AG08396 (cell line): ENCODE measurements at regions not wholly inside any gene's neighbourhood (a gene's known extent, or its start where the extent isn't known, plus 50 kb on each side); places are given as distances from the start of the nearest gene placed in this dataset.

Source experiments
- DNase-seq: peaks from one replicate; pipeline ENCODE4 v3.0.0; 2012; ENCODE audit warnings: low spot score, mixed read lengths

DNA sequence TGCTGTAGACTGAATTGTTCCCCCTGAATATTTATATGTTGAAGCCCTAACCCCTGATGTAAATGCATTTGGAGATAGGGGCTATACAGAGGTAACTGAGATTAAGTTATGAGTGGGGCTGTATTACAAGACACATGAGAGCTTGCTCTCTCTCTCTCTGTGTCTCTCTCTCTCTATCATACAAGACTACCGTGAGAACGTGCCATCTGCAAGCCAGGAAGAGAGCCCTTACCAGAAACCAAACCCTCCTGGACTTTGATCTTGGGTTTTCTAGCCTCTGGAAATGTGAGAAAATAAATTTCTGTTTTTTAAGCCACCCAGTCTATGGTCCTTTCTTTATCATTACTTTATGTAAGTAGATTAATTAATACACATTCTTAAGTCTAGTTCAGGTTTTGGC, 249.3 kb upstream of the MAN1A1 start:
- DNase-seq = no peak

DNA sequence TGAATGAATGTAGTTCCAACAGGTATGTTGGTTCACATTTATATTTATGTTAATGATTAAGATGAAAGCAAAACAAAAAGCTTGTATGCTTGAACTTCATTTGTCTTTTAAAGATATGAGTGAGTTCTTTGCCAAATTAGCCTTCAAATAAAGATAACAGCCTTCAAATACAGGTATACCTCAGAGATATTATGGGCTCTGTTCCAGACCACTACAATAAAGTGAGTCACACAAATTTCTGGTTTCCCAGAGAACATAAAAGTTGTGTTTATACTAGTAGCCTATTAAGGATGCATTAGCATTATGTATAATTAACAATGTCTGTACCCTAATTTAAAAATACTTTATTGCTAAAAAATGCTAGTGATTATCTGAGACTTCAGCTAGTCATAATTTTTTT, 245.3 kb upstream of the MAN1A1 start:
- DNase-seq = no peak

DNA sequence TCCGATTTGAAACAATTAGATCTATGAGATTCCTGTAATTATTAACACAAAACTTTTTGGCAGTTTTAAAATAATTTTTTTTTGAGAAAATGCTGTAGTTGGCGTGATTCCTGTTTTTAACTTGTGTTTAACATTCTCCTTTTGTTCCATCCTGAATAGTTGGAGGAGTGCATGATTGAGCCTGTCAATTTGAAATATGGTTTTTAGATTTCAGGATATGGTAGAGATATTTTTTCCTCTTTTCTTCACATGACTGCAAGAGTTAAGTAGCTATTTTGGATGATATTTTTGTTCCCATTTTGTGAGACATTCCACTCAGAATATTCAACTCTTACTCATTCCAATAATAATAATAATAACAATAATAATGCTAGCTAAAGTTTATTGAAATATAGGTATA, 241.7 kb upstream of the MAN1A1 start:
- DNase-seq = no peak

DNA sequence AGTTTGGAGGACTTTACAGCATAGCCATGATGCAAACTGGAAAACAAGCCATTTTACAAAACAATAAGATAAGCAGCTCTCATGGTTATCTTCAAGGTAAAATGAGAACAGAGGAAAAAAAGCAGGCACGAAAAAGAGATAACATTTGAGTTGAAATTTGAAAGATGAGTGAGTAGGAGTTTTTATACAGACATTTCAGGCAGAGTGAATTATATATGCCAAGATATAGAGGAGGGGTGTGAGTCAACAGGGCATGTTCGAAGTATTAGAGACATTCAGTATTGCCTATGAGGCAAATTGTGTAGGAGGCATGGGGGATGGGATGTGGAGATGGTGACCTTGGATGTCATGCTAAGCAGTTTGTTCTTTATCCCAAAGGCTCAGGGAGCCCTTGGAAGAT, 240.5 kb upstream of the MAN1A1 start:
- DNase-seq = no peak

DNA sequence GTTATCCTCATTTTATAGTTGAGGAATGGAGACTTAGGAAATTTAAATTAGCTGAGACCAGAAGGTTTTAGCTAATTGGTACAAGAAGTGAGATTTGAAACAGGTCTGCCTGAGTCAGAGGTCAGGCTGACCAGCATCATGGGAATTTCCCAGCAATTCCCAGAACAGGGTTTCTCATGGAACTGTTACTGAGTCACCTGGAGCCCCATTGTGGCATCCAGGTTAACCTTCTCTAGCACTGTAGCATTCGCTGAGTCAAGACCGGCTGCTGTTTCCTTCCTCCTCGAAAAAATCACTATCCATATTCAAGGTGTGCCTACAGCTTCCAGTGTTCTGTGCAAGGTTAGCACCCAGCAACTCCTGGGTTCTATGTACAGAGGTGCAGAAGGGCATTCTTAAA, 238.0 kb upstream of the MAN1A1 start:
- no peak for DNase-seq

DNA sequence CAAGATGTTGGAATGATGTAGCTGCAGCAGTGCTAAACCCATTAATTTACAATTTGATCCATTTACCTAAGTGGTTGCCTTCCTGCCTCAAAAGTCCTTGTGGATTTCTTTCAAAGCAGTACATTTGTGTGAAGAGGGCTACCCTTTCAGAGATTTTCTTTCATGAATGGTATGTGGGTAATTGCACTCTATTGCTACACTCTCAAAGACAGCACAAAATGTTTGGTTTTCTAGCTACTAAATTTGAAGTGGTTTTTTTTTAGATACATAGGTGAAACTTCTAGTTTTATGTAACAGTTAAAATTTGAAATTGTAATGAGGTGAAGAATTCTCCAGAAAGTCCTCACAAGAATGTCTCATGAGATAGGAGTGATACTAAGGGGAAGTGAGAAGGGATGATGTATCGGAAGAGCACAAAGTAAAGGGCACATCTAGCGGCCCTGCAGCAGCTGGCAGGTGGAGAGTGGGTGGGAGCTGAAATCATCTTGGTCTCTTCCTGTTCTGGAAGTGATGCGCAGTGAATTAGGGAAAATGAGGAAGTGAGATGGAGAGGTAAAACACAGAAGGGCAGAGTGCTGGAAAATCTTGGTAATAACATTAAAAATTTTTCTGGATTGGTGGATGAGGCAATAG, 236.8 kb upstream of the MAN1A1 start:
- no peak for DNase-seq

DNA sequence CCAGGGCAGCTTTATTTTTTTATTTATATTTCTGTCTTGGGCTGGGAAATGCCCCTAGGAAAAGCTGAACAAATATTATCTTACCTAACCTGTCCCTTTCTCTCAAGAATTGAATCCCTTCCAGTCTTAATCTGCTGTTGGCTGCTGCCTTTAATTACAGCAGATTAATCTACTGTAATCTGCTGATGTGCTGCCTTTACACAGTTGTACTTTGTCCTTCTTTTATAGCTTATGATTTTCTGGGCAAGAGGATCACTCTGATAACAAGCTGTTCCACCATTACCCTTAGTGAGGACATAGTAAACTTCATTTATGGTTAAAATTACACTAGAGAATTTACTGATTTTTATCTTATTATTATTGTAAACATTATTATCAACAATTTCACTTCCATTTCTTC, 234.5 kb upstream of the MAN1A1 start:
- DNase-seq = no peak

DNA sequence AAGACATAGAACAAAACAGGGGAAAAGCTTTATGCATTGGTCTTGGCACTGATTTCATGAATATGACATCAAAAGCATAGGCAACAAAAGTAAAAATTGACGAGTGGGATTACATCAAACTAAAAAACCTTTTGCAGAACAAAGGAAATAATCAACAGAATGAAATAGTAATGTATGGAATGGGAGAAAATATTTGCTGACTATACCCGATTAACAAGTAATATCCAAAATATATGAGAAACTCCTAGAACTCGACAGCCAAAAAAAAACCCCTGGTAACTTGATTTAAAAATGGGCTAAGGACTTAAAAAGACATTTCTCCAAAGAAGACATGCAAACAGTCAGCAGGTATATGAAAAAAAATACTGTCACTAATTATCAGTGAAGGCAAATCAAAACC, 231.7 kb upstream of the MAN1A1 start:
- no peak for DNase-seq

DNA sequence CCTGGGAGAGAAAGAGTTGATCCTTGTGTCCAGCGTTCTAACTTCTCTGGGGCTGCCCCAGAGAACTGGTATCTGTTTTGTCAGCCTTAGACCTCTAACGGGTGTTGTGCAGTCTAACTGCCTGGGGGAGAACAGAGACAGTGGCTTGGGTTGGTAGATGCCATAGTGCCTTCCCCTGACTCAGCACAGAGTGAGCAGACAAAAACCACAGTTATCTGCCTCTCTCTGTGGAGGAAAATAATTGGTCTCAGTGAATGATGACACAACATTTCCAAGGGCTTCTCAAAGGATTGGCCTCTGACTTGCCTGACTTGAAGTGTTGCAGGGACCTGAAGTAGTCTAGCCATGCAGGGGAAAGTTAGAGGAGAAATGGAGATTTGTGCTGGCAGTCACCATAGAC, 226.2 kb upstream of the MAN1A1 start:
- DNase-seq = peak; percentile 6

DNA sequence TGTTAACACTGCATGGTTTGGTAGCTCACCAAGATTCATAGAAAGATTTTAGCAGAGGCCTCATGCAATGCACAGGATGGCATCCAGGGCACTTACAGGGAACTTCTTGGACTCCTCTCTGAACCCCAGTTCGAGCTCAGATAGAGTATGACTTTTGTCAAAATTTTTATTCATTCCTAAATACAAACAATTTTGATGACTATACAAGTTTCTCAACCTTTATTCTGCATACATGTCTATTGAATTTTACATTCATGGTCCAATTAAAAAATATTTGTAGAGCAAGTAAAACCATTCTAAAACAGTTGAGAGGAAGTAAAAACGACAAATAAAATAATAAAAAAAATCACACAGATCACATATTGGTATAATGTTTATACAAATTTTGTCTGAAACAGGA, 219.0 kb upstream of the MAN1A1 start:
- DNase-seq = no peak

DNA sequence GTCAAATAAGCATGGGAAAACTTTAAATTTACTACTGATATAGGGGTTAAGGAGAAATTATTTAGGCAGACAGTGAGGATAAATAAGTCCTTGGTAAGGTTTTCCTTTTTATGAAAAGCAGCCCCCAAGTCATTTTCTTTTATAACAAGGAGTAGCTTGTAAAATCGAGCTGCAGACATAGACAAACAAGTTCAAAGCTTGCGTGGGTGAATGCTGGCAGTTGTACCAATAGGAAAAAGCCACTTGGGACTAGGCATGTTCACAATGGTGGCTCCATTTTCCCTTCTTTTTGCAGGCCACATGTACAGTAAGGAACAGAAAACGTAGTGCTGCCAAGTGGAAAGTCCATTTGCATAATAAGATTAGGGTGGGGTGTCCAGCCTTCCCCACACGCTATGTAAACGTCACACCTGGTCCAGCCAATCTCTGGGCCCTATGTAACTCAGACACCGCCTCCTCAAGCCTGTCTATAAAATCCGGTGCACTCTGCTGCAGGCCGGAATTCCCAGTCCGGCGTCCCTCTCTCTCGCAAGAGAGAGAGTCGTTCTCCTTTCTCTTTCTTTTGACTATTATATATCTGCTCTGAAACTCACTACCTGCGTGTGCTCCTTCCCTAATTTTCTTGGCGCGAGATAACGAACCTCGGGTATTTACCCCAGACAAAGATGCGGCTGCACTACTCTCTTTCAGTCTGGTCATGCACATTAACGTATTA, 217.1 kb upstream of the MAN1A1 start:
- DNase-seq = no peak

DNA sequence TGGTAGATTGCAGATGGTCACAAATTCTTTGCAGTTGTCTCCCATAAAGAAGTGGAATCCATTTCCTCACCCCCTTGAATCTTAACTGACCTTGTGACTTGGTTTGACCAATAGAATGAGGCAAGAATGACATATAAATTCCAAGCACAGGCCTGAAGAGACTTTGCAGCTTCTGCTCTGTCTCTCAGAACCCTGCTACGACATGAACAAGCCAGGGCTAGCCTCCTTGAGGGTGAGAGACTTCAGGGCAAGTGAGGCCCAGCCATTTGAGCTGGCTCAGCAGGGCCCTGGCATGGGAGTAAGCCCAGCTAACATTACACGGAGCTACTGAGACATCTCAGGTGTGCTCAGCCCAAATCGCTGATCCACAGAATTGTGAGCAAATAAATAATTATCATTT, 216.3 kb upstream of the MAN1A1 start:
- no peak for DNase-seq

DNA sequence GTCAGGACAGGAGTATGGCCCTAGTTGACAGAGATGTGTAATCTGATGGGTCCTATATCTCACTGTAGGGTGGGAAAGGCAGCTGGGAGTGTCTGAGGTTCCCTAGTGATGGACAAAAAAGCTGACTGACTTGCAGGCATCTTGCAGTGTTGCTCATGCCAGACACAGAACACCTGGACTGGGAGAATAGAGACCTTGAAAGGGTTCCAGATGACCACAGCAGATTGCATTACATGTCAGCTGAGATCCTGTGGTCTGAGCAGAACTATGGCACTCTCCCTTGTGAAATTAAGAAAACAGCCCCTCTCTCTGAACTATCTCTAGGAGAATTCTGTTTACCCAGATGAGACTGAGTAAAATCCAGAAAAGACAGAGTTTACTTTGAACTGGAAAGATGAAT, 212.6 kb upstream of the MAN1A1 start:
- no peak for DNase-seq

DNA sequence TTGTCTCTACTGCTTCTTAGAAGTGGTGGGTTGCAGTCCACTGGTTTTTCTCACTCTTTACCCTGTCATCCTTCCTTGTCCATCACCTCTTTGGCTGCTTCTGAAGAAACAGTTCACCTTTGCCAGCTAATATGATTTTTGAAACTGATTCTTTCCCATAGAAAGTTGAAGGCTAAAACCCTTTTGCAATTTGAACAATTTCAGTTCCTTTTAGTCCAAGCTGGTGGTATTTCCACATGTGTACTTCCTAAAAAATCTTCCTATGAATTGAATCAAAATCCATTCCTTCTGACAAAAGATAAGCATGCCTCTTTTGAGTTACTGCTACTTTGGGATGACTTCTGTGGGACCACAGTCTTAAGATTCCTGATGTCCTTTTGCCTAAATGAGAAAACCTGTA, 210.0 kb upstream of the MAN1A1 start:
- no peak for DNase-seq

DNA sequence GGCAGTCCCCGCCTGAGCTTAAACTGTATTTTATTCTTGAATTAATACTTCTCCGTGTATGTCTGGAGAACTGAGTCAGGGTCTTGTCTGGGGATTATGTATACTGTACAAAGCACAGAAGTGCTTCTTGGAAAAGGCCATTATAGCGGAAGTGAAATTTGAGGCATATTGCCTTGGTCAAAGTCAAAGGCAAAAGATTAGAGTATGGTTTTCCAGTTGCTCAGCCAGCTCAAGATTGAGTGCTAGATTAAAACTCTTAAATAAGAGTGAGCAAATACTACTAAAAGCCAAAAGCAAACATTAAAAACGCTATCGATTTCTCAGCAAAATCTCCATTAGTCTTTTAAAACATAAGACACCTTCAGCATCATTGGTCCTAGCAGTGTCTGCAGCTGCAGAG, 207.7 kb upstream of the MAN1A1 start:
- no peak for DNase-seq

DNA sequence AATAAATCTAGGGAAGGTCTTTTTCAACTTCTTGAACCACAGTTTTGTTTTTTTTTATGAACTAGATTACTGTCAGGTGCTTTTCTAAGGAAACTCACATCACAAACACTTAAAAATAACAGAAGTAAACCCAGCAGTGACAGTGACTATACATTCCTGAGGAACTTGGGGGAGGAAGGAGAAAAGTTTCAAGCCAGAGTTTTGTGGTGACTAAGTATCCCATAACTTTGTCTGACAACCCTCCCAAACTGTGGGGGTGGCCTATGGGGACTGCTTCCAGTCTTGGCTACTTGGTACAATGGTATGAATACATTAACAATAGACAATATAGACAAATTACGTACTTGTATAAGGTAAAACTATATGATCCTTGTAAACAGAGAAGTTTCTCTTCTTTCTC, 202.5 kb upstream of the MAN1A1 start:
- DNase-seq = no peak

DNA sequence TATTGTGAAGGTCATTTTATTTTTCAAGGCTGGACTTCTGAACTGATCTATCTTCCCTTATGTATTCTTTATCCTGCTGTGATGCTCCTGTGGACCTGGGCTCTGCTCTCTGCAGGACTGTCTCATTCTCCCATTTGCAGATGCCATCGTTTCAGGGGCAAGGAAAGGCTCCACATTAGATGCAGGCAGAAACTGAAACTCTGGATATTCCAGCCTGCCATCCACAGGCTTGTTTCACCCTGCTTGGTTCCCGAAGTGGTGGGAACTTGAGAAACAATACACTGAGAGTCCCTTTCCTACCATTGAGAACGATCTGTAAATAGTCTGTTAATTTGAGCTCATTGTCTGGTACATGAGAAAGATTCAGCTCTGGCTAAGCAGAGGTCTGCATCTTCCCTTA, 197.5 kb upstream of the MAN1A1 start:
- DNase-seq = no peak

DNA sequence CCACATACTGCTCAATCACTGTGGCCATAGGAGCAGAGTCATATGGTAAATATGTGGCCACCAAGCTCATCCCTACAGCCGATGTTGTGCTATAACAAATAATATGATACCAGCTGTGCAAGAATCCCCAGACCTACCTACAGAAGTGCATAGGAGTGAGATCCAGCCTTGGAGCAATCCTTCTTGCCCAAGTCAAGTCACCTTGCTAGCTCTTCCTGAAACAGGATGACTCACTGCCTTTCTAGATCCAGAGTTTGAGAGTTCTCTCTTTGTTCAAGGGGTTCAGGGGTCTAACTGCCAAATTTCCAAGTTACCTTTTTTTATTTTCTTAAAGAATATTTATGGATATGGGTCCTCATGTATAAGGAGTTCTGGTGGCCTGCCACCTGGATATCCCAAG, 195.7 kb upstream of the MAN1A1 start:
- no peak for DNase-seq

DNA sequence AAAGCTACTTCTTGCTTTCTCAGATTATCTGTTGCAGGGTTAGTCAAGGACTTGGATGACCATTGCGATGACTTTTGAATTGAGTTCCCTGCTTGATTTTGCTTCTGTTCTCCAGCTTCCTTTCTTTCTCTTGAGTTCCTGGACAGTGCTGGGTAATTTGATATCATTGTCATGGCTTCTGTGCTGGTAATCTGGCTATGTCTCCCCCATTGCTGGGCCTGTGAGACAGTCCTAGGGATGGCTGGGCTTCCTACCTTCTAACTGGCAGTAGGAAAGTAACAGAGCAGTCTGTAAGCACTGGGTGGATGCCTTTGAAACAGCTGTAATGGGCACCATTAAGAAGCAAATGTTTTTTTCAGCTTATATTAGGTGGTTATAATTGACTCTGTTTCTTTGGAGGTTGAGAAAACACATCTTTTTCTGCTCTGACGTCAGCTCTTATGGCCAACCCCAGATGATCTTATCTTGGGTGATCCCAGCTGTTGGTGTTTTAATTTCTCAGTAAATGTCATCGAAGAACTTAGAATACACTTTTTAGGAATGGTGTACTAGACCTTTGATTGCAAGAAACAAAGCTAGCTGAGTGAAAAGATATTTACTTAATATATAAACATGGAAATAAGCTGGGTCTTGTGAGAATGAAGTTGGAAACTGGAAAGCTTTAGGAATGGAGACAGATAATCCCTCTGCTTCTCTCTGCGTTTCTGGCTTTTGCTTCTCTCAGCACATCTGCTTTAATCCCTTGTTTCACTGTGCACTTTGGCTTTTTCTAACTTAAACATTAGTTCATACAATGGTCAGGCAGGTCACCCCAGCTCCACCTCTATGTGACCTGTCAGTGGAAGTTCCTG, 195.0 kb upstream of the MAN1A1 start:
- DNase-seq = no peak

DNA sequence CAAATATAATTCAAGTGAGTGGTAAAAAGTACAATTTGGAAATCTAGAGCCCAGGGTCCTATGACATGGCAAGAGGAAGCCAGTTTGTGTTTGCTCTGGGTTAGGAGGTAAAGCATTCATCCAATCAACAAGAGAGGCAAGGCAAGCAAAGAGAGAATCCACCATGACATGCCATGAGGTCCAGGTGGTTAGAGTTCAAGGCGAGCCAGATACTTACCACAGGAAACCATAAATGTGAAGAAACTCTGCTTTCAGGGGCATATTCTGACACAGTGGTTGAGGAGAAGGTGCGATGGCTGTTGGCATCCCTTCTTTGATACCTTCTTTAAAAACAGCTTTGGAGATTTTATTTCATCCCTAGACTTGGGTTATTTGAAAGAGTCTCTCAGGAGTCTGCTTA, 193.8 kb upstream of the MAN1A1 start:
- DNase-seq = no peak

DNA sequence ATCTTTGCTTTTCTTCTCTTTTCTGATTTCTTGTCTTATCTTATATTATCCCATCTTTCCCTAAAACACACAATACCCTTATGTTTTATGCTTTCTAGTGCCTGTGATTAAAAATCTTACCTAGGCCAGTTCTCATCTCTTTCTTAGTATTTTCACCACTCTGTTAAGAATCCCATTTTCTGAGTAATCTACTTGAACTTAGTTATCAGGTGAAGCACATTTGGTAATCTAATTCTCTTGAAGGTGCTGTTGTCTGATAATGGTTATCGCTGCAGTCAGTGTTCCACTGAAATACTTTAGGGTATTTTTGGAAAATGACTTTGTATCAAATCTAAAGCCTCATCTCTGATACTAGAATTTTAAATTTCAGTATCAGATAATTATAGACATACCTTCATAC, 192.5 kb upstream of the MAN1A1 start:
- DNase-seq = no peak

DNA sequence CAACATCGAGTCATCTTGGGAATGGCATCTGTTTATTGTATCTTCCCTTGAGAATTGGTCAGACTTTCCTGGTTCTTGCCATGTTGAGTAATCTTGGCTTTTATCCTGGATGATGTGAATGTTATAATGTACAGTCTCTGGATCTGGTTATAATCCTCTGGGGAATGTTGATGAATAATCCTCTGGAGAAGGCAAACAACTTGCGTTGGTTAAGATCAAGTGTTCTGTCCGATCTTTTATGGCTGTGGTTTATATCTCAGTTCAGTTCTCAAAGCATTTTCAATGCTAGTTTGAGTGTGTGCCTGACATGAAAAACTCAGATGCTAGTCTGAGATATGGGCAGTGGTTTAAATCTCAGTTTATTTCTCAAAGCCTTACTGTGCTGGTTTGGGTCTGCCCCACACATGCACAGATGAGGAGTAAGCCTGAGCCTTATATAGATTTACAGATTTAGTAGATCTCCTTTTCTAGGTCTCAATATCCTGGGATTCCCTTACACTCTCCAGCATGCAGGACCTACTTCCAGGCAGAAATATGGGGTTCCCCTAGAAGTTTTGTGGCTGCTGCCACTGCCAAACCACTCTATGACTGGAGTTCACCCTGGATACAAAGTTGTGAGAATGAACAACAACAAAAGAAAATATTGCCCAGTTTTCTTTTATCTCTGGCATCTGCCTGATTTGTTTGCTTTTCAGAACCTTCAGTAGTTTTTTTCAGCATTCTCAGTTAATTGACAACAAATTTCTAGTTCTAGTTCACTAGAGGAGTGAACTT, 191.8 kb upstream of the MAN1A1 start:
- peak; percentile 45 for DNase-seq

DNA sequence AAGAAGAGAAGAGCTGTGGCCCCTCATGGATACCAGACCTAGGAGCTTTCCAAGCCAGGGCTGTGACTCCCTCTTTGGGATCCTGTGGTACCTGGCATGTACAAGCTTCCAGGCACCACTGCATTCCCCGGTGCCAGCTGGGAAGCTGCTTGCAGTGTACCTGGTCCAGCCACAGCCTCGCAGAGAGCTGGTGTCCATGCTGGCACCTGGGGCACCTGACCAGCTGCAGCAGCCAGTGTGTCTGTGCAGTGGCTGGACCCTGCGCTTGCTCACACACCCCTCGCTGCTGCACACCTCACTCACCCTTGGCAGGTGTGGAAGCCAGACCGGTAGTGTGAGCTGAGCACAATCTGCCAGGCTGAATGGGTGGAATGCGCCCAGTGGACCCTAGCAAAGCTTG, 190.9 kb upstream of the MAN1A1 start:
- DNase-seq = no peak
